Small intestine (tissue), 7 donors: ENCODE measurements at regions not wholly inside any gene's neighbourhood (a gene's known extent, or its start where the extent isn't known, plus 50 kb on each side); places are given as distances from the start of the nearest gene placed in this dataset.

ENCODE experiments used
- DNase-seq, 2 donors: peaks; one replicate each; pipeline versions ENCODE4 v3.0.0 to v3.0.0-alpha.2; 2013
- FAIRE-seq: peaks from 2 replicates; lab custom pipeline; 2012; peaks lifted over from hg19 to GRCh38; lab: Jason Lieb, UNC
- H3K27ac ChIP-seq, 3 donors: one replicate each; pipeline ENCODE4 v1.5.1; 2013; ENCODE audit warnings: low read length in 2 of 3, mild to moderate bottlenecking in 2 of 3, control low read depth in 1 of 3, inconsistent platforms in 1 of 3, low read depth in 1 of 3, moderate library complexity in 1 of 3
- H3K27me3 ChIP-seq, 3 donors: one replicate each; pipeline ENCODE4 v1.6.1; 2013; ENCODE audit warnings: low read length in 3 of 3, inconsistent platforms in 1 of 3; ENCODE audit not compliant: control insufficient read depth in 3 of 3, insufficient read depth in 3 of 3
- H3K36me3 ChIP-seq, 3 donors: one replicate each; pipeline ENCODE4 v1.6.1; 2013; ENCODE audit warnings: low read length in 3 of 3, inconsistent platforms in 1 of 3, low read depth in 1 of 3, mild to moderate bottlenecking in 1 of 3, moderate library complexity in 1 of 3; ENCODE audit not compliant: control insufficient read depth in 3 of 3, insufficient read depth in 2 of 3
- H3K4me1 ChIP-seq, 3 donors: one replicate each; pipeline ENCODE4 v1.6.1; 2013; ENCODE audit warnings: low read length in 2 of 3, inconsistent platforms in 1 of 3, low read depth in 1 of 3, mild to moderate bottlenecking in 1 of 3, moderate library complexity in 1 of 3; ENCODE audit not compliant: control insufficient read depth in 3 of 3, insufficient read depth in 2 of 3
- H3K4me3 ChIP-seq, 3 donors: one replicate each; pipeline ENCODE4 v1.5.1; 2013; ENCODE audit warnings: low read length in 3 of 3, control low read depth in 1 of 3, inconsistent platforms in 1 of 3, low read depth in 1 of 3, mild to moderate bottlenecking in 1 of 3, moderate library complexity in 1 of 3
- H3K9me3 ChIP-seq, 2 donors: one replicate each; pipeline ENCODE4 v1.6.1; 2013; ENCODE audit warnings: low read depth in 1 of 2, low read length in 1 of 2; ENCODE audit not compliant: control insufficient read depth in 2 of 2, insufficient read depth in 1 of 2
- WGBS, 3 donors: extraction: QIAGEN DNeasy Blood & Tissue Kit; methylation state at CpG; one replicate each; pipeline ENCODE4 v1.1.7; 2013; 5-methylcytosine and 5-hydroxymethylcytosine counted together
- donor health status: healthy with polysubstance abuse.
- donor health status: control.
- donor health status: control.
- donor health status: Bipolar disorder and iron deficiency.
- donor health status: healthy.

GRCh38 chr3:98957681-98958080 lies 56.2 kb upstream of the DCBLD2 start:
- no peak overlapping the region for H3K4me3 ChIP-seq

GRCh38 chr3:98956008-98956407 lies 54.5 kb upstream of the DCBLD2 start:
- H3K36me3 ChIP-seq = no peaks in the 10 kb centered on the region
- FAIRE-seq = no peak
- no peaks in the 10 kb centered on the region for H3K27me3 ChIP-seq
- no peaks in the 10 kb centered on the region for H3K4me1 ChIP-seq
- no peaks in the 10 kb centered on the region for H3K9me3 ChIP-seq
- no peak overlapping the region for H3K4me3 ChIP-seq
- DNase-seq = no peak
- no peak overlapping the region for H3K27ac ChIP-seq

More at GRCh38 chr3:98957681-98958080, 56.2 kb upstream of the DCBLD2 start:
- no peak for FAIRE-seq
- H3K36me3 ChIP-seq = no peaks in the 10 kb centered on the region
- H3K9me3 ChIP-seq = no peaks in the 10 kb centered on the region
- no peak overlapping the region for H3K27ac ChIP-seq
- WGBS, 3 donors = 61 to 81% (median 71%) methylated on average over 2 of the region's 2 CpGs
- no peaks in the 10 kb centered on the region for H3K27me3 ChIP-seq
- no peaks in the 10 kb centered on the region for H3K4me1 ChIP-seq
- DNase-seq = no peak

- no peak overlapping the region for H3K27ac ChIP-seq
- no peaks in the 10 kb centered on the region for H3K9me3 ChIP-seq
- DNase-seq (no peak), FAIRE-seq (no peak)
- H3K4me3 ChIP-seq = no peak overlapping the region
- no peaks in the 10 kb centered on the region for H3K36me3 ChIP-seq
- H3K4me1 ChIP-seq = no peaks in the 10 kb centered on the region
- H3K27me3 ChIP-seq = no peaks in the 10 kb centered on the region
- 68 to 79% (median 74%) methylated on average over 3 of the region's 3 CpGs for WGBS, 3 donors
These were observed 53.5 kb upstream of the DCBLD2 start for GRCh38 chr3:98954791-98955604.

GRCh38 chr3:98954242-98954641 lies 52.7 kb upstream of the DCBLD2 start:
- Histone ChIP-seq H3K27me3 (no peaks in the 10 kb centered on the region), H3K4me3 (no peak overlapping the region), H3K36me3 (no peaks in the 10 kb centered on the region), H3K4me1 (no peaks in the 10 kb centered on the region), H3K27ac (no peak overlapping the region), H3K9me3 (no peaks in the 10 kb centered on the region)
- no peak for FAIRE-seq
- DNase-seq = no peak
- WGBS, 3 donors = 45 to 84% (median 79%) methylated on average over 1 of the region's 1 CpG

DNA sequence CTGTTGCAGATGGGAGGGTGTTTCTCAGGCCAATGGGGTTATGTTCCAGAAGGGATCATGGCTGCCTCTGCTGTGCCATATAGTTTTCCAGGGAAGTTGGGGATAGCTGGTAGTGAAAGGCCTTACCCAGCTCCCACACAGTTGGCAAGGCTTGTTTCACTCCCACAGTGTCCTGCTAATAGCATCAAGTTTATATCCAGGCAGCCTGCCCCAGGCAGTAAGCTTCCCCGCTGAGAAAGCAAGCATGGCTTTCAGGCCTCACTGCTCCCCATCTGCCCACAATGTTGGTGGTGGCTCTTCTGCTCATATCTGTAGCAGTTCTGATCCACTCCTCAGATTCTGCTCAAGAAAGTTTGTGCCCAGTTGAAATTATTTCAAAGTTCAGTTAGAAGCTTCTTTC lies 50.9 kb upstream of the DCBLD2 start:
- H3K27ac ChIP-seq = no peak overlapping the region
- H3K27me3 ChIP-seq = no peaks in the 10 kb centered on the region
- no peak for DNase-seq
- no peaks in the 10 kb centered on the region for H3K36me3 ChIP-seq
- WGBS, 3 donors = 71 to 88% (median 83%) methylated on average over 1 of the region's 1 CpG
- no peak for FAIRE-seq
- no peak overlapping the region for H3K4me3 ChIP-seq
- no peaks in the 10 kb centered on the region for H3K4me1 ChIP-seq
- H3K9me3 ChIP-seq = no peaks in the 10 kb centered on the region
